ENCODE measurements at regions not wholly inside any gene's neighbourhood (a gene's known extent, or its start where the extent isn't known, plus 50 kb on each side); places are given as distances from the start of the nearest gene placed in this dataset.

DNA sequence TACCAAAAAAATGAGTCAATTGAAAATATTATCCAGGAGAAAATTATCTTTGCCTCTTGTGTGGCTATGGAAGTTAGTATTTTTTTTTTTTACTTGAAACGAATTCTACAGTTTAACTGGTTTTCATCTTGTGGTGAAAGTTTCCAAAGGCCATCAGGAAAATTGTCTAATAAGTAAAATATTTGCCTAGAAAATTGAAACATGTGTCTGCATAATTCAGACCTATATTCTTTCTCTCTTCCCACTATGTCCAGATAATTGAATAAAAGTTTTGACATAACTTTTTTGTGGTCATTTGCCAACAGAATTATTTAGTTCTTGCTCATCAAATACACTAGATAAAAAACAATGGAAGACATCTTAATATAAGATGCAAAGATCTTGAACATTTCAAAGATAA, 321.5 kb upstream of the RPS23 start:
- TF ChIP-seq CTCF (IDR thresholded peaks at IDR 0.05) (no peak), POLR2AphosphoS5 (IDR thresholded peaks at IDR 0.05) (no peak), POLR2A (IDR thresholded peaks at IDR 0.05; ENCODE audit: low read depth) (no peak), EP300 (IDR thresholded peaks at IDR 0.05) (no peak)
